Osteocyte (in vitro differentiated cells): ENCODE measurements at regions not wholly inside any gene's neighbourhood (a gene's known extent, or its start where the extent isn't known, plus 50 kb on each side); places are given as distances from the start of the nearest gene placed in this dataset.

Experiments used
- DNase-seq: peaks from one replicate; pipeline ENCODE4 v3.0.0; 2021; ENCODE audit warnings: mixed read lengths; ENCODE audit not compliant: unreplicated experiment; ENCODE audit errors: extremely low spot score
- H3K27ac Mint-ChIP-seq: one replicate; pipeline ENCODE4 v1.8.0; 2021; ENCODE audit warnings: mild to moderate bottlenecking, mixed read lengths; ENCODE audit not compliant: unreplicated experiment
- H3K27me3 Mint-ChIP-seq: one replicate; pipeline ENCODE4 v1.8.0; 2021; ENCODE audit warnings: mixed read lengths; ENCODE audit not compliant: unreplicated experiment
- H3K36me3 Mint-ChIP-seq: one replicate; pipeline ENCODE4 v1.8.0; 2021; ENCODE audit warnings: mixed read lengths; ENCODE audit not compliant: unreplicated experiment
- H3K4me1 Mint-ChIP-seq: one replicate; pipeline ENCODE4 v1.8.0; 2021; ENCODE audit warnings: mixed read lengths; ENCODE audit not compliant: unreplicated experiment
- H3K4me3 Mint-ChIP-seq: one replicate; pipeline ENCODE4 v1.8.0; 2021; ENCODE audit warnings: mild to moderate bottlenecking, moderate library complexity, mixed read lengths; ENCODE audit not compliant: unreplicated experiment
- H3K9me3 Mint-ChIP-seq: one replicate; pipeline ENCODE4 v1.8.0; 2021; ENCODE audit warnings: mixed read lengths; ENCODE audit not compliant: unreplicated experiment
- CTCF ChIP-seq: fragments of 200-600 bp; sonication (generic); IDR thresholded peaks from 2 replicates; pipeline ENCODE4 v1.5.0; 2021; ENCODE audit warnings: antibody characterized with exemption, mild to moderate bottlenecking, moderate library complexity

- TF ChIP-seq CTCF = no peak
- H3K4me1 Mint-ChIP-seq = no peaks in the 10 kb centered on the region
- no peaks in the 10 kb centered on the region for H3K36me3 Mint-ChIP-seq
- no peak overlapping the region for H3K27ac Mint-ChIP-seq
- DNase-seq = no peak
- H3K4me3 Mint-ChIP-seq = no peak overlapping the region
- H3K27me3 Mint-ChIP-seq = no peaks in the 10 kb centered on the region
- peaks cover 12% of the 10 kb centered on the region for H3K9me3 Mint-ChIP-seq
Observed at GRCh38 chr5:5985332-5985731, 393.0 kb downstream of the MED10 start.

GRCh38 chr5:5983261-5983980 is 394.9 kb downstream of the MED10 start:
- Mint-ChIP-seq H3K27ac (no peak overlapping the region), H3K9me3 (peaks cover 14% of the 10 kb centered on the region), H3K27me3 (no peaks in the 10 kb centered on the region), H3K4me3 (no peak overlapping the region), H3K4me1 (no peaks in the 10 kb centered on the region), H3K36me3 (no peaks in the 10 kb centered on the region)
- TF ChIP-seq CTCF = no peak
- no peak for DNase-seq

- no peak for TF ChIP-seq CTCF
- H3K9me3 Mint-ChIP-seq = peaks cover 11% of the 10 kb centered on the region
- H3K4me1 Mint-ChIP-seq = no peaks in the 10 kb centered on the region
- no peaks in the 10 kb centered on the region for H3K27me3 Mint-ChIP-seq
- no peak for DNase-seq
- H3K27ac Mint-ChIP-seq = no peak overlapping the region
- H3K36me3 Mint-ChIP-seq = no peaks in the 10 kb centered on the region
- H3K4me3 Mint-ChIP-seq = no peak overlapping the region
Observed at GRCh38 chr5:5981562-5981961, 396.8 kb downstream of the MED10 start.

- no peaks in the 10 kb centered on the region for H3K4me1 Mint-ChIP-seq
- H3K27me3 Mint-ChIP-seq = no peaks in the 10 kb centered on the region
- no peak overlapping the region for H3K27ac Mint-ChIP-seq
- TF ChIP-seq CTCF = no peak
- no peak overlapping the region for H3K4me3 Mint-ChIP-seq
- no peak for DNase-seq
- peaks cover 21% of the 10 kb centered on the region for H3K9me3 Mint-ChIP-seq
- H3K36me3 Mint-ChIP-seq = no peaks in the 10 kb centered on the region
Observed at GRCh38 chr5:5980538-5980895, 397.8 kb downstream of the MED10 start.

GRCh38 chr5:5979761-5980537 is 398.4 kb downstream of the MED10 start:
- TF ChIP-seq CTCF = no peak
- Mint-ChIP-seq H3K36me3 (no peaks in the 10 kb centered on the region), H3K4me3 (no peak overlapping the region), H3K27ac (no peak overlapping the region), H3K9me3 (peaks cover 27% of the 10 kb centered on the region), H3K4me1 (no peaks in the 10 kb centered on the region), H3K27me3 (no peaks in the 10 kb centered on the region)
- no peak for DNase-seq
